ENCODE measurements at regions not wholly inside any gene's neighbourhood (a gene's known extent, or its start where the extent isn't known, plus 50 kb on each side); places are given as distances from the start of the nearest gene placed in this dataset.

GRCh38 chr1:80535466-80535865 is 1265.3 kb upstream of the ADGRL2 start:
- peaks cover 0 to 4% of the 10 kb centered on the region in 2 donors for H3K4me1 ChIP-seq (ENCODE audit: control insufficient read depth in 1 of 2, low read depth in 2 of 2)
- no peaks in the 10 kb centered on the region for H3K36me3 ChIP-seq
- H3K27me3 ChIP-seq (replicated peaks; ENCODE audit: insufficient read depth) = no peaks in the 10 kb centered on the region
- DNase-seq (ENCODE audit: low spot score) (no peak), ATAC-seq (ENCODE audit: insufficient number of reproducible peaks, low FRiP score, low read depth) (no peak)
- no peak for TF ChIP-seq CTCF (IDR thresholded peaks at IDR 0.05)
- no peaks in the 10 kb centered on the region for H3K9me3 ChIP-seq
- H3K4me3 ChIP-seq = no peak overlapping the region
- H3K27ac ChIP-seq = no peak overlapping the region

- H3K27ac ChIP-seq = no peak overlapping the region
- DNase-seq (ENCODE audit: low spot score) = no peak
- ATAC-seq (ENCODE audit: insufficient number of reproducible peaks, low FRiP score, low read depth) = no peak
- no peaks in the 10 kb centered on the region for H3K9me3 ChIP-seq
- H3K4me3 ChIP-seq = no peak overlapping the region
- no peaks in the 10 kb centered on the region for H3K27me3 ChIP-seq (replicated peaks; ENCODE audit: insufficient read depth)
- TF ChIP-seq CTCF (IDR thresholded peaks at IDR 0.05) = no peak
- peaks cover 0 to 4% of the 10 kb centered on the region in 2 donors for H3K4me1 ChIP-seq (ENCODE audit: control insufficient read depth in 1 of 2, low read depth in 2 of 2)
- H3K36me3 ChIP-seq = no peaks in the 10 kb centered on the region
These were observed 1266.0 kb upstream of the ADGRL2 start for GRCh38 chr1:80534606-80535360.

DNA sequence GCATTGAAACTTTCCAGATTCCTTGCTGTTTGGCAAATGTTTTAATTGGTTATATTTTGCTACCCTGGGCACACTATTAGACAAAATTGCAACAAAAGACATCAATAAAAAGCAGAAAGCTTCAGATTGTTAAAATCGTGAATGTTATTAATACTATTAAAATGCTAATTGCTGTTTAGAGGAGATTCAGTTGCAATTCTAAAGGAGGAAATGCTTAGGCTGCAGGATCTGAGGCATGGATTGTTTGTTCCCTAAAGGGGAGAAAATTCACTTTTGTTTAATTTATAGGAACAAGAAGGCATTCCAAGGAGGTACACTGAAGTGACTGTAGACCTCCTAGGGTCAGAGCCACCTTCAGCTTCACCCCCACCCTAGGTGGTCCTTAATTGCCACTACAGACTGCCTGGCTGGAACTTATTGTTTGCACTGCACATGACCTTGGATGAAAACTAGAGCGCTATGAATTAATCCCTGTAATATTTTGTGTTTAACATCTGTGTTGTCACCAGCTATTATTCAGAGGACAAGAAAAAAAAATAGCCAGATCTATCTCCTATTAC is 1266.9 kb upstream of the ADGRL2 start:
- Histone ChIP-seq H3K4me3 (no peak overlapping the region), H3K9me3 (no peaks in the 10 kb centered on the region), H3K27ac (no peak overlapping the region), H3K4me1 (ENCODE audit: control insufficient read depth in 1 of 2, low read depth in 2 of 2) (peaks cover 0 to 4% of the 10 kb centered on the region in 2 donors), H3K27me3 (replicated peaks; ENCODE audit: insufficient read depth) (no peaks in the 10 kb centered on the region), H3K36me3 (no peaks in the 10 kb centered on the region)
- TF ChIP-seq CTCF (IDR thresholded peaks at IDR 0.05) = no peak
- no peak for DNase-seq (ENCODE audit: low spot score)
- ATAC-seq (ENCODE audit: insufficient number of reproducible peaks, low FRiP score, low read depth) = no peak

GRCh38 chr1:80533093-80533492 is 1267.6 kb upstream of the ADGRL2 start:
- H3K36me3 ChIP-seq = no peaks in the 10 kb centered on the region
- ATAC-seq (ENCODE audit: insufficient number of reproducible peaks, low FRiP score, low read depth) (no peak), DNase-seq (ENCODE audit: low spot score) (no peak)
- H3K4me3 ChIP-seq = no peak overlapping the region
- H3K4me1 ChIP-seq (ENCODE audit: control insufficient read depth in 1 of 2, low read depth in 2 of 2) = peaks cover 0 to 4% of the 10 kb centered on the region in 2 donors
- H3K9me3 ChIP-seq = no peaks in the 10 kb centered on the region
- no peak for TF ChIP-seq CTCF (IDR thresholded peaks at IDR 0.05)
- H3K27ac ChIP-seq = no peak overlapping the region
- H3K27me3 ChIP-seq (replicated peaks; ENCODE audit: insufficient read depth) = no peaks in the 10 kb centered on the region

DNA sequence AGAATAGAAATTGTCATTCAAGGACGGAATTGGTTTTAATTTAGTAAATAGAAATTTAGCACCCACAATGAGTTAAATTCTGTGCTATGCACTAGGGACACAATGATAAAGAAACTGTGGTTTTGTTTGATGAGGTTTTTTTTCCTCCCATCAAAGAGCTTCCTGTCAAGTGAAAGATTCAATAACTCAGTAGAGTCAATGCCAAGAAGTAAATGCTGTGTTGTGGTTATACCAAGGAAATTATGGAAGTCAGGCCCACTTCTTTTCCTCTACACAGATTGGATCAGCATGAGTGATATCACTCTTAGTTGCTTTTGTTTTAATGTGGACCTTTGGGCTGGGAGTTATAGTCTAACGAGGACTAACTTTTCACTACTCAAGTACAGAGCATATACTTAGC is 1269.6 kb upstream of the ADGRL2 start:
- no peaks in the 10 kb centered on the region for H3K27me3 ChIP-seq (replicated peaks; ENCODE audit: insufficient read depth)
- H3K9me3 ChIP-seq = no peaks in the 10 kb centered on the region
- no peak overlapping the region for H3K4me3 ChIP-seq
- ATAC-seq (ENCODE audit: insufficient number of reproducible peaks, low FRiP score, low read depth) (no peak), DNase-seq (ENCODE audit: low spot score) (no peak)
- H3K27ac ChIP-seq = no peak overlapping the region
- H3K36me3 ChIP-seq = no peaks in the 10 kb centered on the region
- TF ChIP-seq CTCF (IDR thresholded peaks at IDR 0.05) = no peak
- H3K4me1 ChIP-seq (ENCODE audit: control insufficient read depth in 1 of 2, low read depth in 2 of 2) = peaks cover 0 to 4% of the 10 kb centered on the region in 2 donors
